ENCODE measurements at regions not wholly inside any gene's neighbourhood (a gene's known extent, or its start where the extent isn't known, plus 50 kb on each side); places are given as distances from the start of the nearest gene placed in this dataset.

- POLR2A ChIA-PET: no interaction called here
Observed at GRCh38 chr3:181987736-181988135, 276.0 kb downstream of the SOX2 start.

DNA sequence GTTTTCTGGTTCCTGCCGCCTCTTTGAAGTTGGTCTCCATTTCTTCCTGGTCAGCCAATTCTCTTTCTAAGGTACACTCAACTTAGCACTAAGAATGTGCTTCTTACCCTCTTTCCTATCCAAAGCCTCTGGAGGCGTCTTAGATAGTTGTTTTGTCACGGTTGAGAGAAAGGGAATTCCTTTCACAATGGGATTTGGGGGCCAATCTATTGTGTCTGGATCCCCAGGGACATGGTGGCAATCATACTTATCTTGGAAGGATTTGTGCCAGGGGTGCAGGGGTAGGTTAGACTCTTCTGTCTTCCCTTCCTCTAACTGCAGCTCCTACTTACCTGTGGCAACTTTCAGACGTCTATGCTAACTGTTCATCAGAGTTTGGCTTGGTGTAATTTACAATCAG lies 287.1 kb downstream of the SOX2 start:
- ChIA-PET CTCF (no interaction called here), POLR2A (no interaction called here)
- DNase-seq (ENCODE audit: low read depth, low spot score): no peak
- no peaks in the 10 kb centered on the region for H3K27me3 ChIP-seq (ENCODE audit: control insufficient read depth, insufficient read depth, low read length)
- H3K4me3 ChIP-seq (ENCODE audit: low read depth, low read length): no peak overlapping the region
- H3K27ac ChIP-seq (ENCODE audit: low read depth, low read length): no peak overlapping the region
- peaks cover 25% of the 10 kb centered on the region for H3K9me3 ChIP-seq (ENCODE audit: control insufficient read depth, insufficient read depth, low read length)
- TF ChIP-seq CTCF (IDR thresholded peaks at IDR 0.05; ENCODE audit: low read depth, low read length): no peak

More at GRCh38 chr3:181987736-181988135, 276.0 kb downstream of the SOX2 start:
- no peak for DNase-seq (ENCODE audit: low read depth, low spot score)
- Histone ChIP-seq H3K9me3 (ENCODE audit: control insufficient read depth, insufficient read depth, low read length) (peaks cover 9% of the 10 kb centered on the region; the same call in 1 of the 2 replicates), H3K27me3 (ENCODE audit: control insufficient read depth, insufficient read depth, low read length) (no peaks in the 10 kb centered on the region), H3K4me3 (ENCODE audit: low read depth, low read length) (no peak overlapping the region), H3K27ac (ENCODE audit: low read depth, low read length) (no peak overlapping the region)
- TF ChIP-seq CTCF (IDR thresholded peaks at IDR 0.05; ENCODE audit: low read depth, low read length): no peak
- CTCF ChIA-PET: no interaction called here

DNA sequence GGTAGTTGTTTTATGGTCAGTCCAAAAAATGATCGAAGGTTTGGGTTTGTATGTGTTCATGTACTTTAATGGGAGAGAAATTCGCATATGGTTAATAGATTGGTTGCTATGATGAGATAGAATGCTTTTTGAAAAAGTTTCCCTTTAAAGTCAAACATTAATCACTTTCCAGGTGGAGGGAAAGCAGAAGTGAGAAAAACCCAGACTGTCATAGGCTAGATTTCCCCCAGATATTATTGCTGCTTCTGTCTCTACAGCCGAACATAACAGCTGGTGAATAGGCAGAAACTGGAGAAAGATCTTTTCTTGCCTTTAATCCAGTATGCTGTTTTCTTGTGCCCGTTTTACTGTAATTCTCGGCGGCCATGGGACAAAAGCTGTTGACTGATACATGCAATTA lies 287.6 kb downstream of the SOX2 start:
- no peak for TF ChIP-seq CTCF (IDR thresholded peaks at IDR 0.05; ENCODE audit: low read depth, low read length)
- H3K9me3 ChIP-seq (ENCODE audit: control insufficient read depth, insufficient read depth, low read length): peaks cover 25% of the 10 kb centered on the region
- no peaks in the 10 kb centered on the region for H3K27me3 ChIP-seq (ENCODE audit: control insufficient read depth, insufficient read depth, low read length)
- H3K4me3 ChIP-seq (ENCODE audit: low read depth, low read length): no peak overlapping the region
- H3K27ac ChIP-seq (ENCODE audit: low read depth, low read length): no peak overlapping the region
- CTCF ChIA-PET: no interaction called here
- no peak for DNase-seq (ENCODE audit: low read depth, low spot score)
- POLR2A ChIA-PET: no interaction called here

DNA sequence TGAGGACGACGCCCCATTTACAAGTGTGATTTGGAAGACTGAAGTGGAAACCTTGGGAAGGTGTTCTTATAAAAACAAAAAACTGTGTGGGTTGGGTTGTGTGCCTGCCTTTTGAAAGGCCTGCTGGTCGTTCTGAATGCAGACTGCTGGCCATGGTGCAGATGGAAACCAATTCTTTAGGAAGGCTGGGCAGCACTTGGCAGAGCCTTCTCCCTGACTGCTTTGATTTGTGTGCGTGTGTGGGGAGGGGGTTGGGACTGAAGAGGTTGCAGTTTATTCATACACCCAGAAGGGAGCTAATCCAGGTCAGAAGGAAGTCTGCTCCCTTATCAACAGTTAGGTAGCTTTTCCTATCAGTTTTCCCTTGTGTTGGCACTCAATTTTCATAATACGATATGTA lies 288.7 kb downstream of the SOX2 start:
- H3K4me3 ChIP-seq (ENCODE audit: low read depth, low read length): no peak overlapping the region
- no peak overlapping the region for H3K27ac ChIP-seq (ENCODE audit: low read depth, low read length)
- no peak for DNase-seq (ENCODE audit: low read depth, low spot score)
- CTCF ChIA-PET: no interaction called here
- POLR2A ChIA-PET: no interaction called here
- peaks cover 30% of the 10 kb centered on the region for H3K9me3 ChIP-seq (ENCODE audit: control insufficient read depth, insufficient read depth, low read length)
- no peaks in the 10 kb centered on the region for H3K27me3 ChIP-seq (ENCODE audit: control insufficient read depth, insufficient read depth, low read length)
- TF ChIP-seq CTCF (IDR thresholded peaks at IDR 0.05; ENCODE audit: low read depth, low read length): no peak

DNA sequence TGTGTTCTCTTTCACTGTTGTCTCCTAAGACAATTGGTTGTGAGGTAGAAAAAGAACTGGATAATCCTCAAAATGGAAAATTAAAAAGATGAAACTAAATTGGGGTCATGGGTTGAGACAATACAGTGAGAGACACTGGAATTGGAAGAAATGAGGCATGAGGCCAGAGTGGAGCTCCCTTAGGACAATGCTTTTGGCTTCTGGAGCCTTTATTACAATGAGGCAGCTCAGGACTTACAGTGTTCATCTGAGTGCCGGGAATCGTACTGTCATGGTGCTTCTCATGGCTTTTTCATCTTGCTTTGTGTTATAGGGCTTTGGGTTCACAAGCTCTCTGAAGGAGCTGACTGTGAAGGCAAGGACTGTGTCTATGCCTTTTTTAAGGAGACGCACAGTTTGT lies 293.5 kb downstream of the SOX2 start:
- ChIA-PET CTCF (no interaction called here), POLR2A (no interaction called here)
- Histone ChIP-seq H3K4me3 (ENCODE audit: low read depth, low read length) (no peak overlapping the region), H3K9me3 (ENCODE audit: control insufficient read depth, insufficient read depth, low read length) (peaks cover 30% of the 10 kb centered on the region; the same call in 1 of the 2 replicates), H3K27ac (ENCODE audit: low read depth, low read length) (no peak overlapping the region), H3K27me3 (ENCODE audit: control insufficient read depth, insufficient read depth, low read length) (no peaks in the 10 kb centered on the region)
- DNase-seq (ENCODE audit: low read depth, low spot score): no peak
- TF ChIP-seq CTCF (IDR thresholded peaks at IDR 0.05; ENCODE audit: low read depth, low read length): no peak
